Activated CD4-positive, alpha-beta T cell treated with anti-CD3 and anti-CD28 coated beads for 36 hours (primary cell): ENCODE measurements at regions not wholly inside any gene's neighbourhood (a gene's known extent, or its start where the extent isn't known, plus 50 kb on each side); places are given as distances from the start of the nearest gene placed in this dataset.

Source experiments
- ATAC-seq: fragments of 200-7000 bp; cut with Tn5 transposase; one replicate; pipeline ENCODE4 v1.10.0; 2021; ENCODE audit warnings: mild to moderate bottlenecking, moderate library complexity
- CTCF ChIA-PET: fragments of 350-600 bp; sonication (Branson Sonifier 250); formaldehyde crosslinking; loops from one replicate; lab custom pipeline; 2021; ENCODE audit warnings: antibody characterized with exemption; lab: Charles Lee
- POLR2A ChIA-PET: fragments of 350-600 bp; sonication (Branson Sonifier 250); formaldehyde crosslinking; loops from one replicate; lab custom pipeline; 2021; ENCODE audit warnings: antibody characterized with exemption, inconsistent platforms; lab: Charles Lee
- DNase-seq: peaks from one replicate; pipeline ENCODE4 v3.0.0-alpha.2; 2020
- H3K27ac Mint-ChIP-seq: one replicate; pipeline ENCODE4 v1.8.0; 2021; ENCODE audit warnings: mixed read lengths
- H3K27me3 Mint-ChIP-seq: one replicate; pipeline ENCODE4 v1.8.0; 2021; ENCODE audit warnings: mixed read lengths
- H3K36me3 Mint-ChIP-seq: one replicate; pipeline ENCODE4 v1.8.0; 2021; ENCODE audit warnings: low read depth, mixed read lengths
- H3K4me1 Mint-ChIP-seq: one replicate; pipeline ENCODE4 v1.8.0; 2021; ENCODE audit warnings: mixed read lengths
- H3K4me3 Mint-ChIP-seq: one replicate; pipeline ENCODE4 v1.8.0; 2021; ENCODE audit warnings: mild to moderate bottlenecking, moderate library complexity, mixed read lengths
- H3K9me3 Mint-ChIP-seq: one replicate; pipeline ENCODE4 v1.8.0; 2021; ENCODE audit warnings: low read depth, mixed read lengths
- intact Hi-C, 2 experiments: fragments of 100-400 bp; cut with DNase I in 1 of 2; cut with micrococcal nuclease in 1 of 2; formaldehyde crosslinking; loops; one replicate each; pipeline versions ENCODE4 v1.14.2 to v1.15.1; 2022 to 2024; cut with DNase I, micrococcal nuclease

GRCh38 chr6:16812993-16813392 lies 51.7 kb upstream of the ATXN1 start:
- Mint-ChIP-seq H3K4me1 (no peaks in the 10 kb centered on the region), H3K27me3 (no peaks in the 10 kb centered on the region), H3K27ac (no peak overlapping the region), H3K9me3 (peaks cover 28% of the 10 kb centered on the region), H3K4me3 (no peak overlapping the region), H3K36me3 (peaks cover 13% of the 10 kb centered on the region)
- intact Hi-C loops = no loop called here
- POLR2A ChIA-PET = no interaction called here
- ATAC-seq (no peak), DNase-seq (no peak)
- CTCF ChIA-PET = interaction anchor here (1.3 kb wide), 1 partner anchor 42 kb away, joined by 3 read pairs; no protein-coding TSS in a partner anchor

- intact Hi-C loops = no loop called here
Measured at GRCh38 chr6:16811277-16811979, 50.2 kb upstream of the ATXN1 start.

More at GRCh38 chr6:16811277-16811979, 50.2 kb upstream of the ATXN1 start:
- DNase-seq (no peak), ATAC-seq (no peak)
- Mint-ChIP-seq H3K4me3 (no peak overlapping the region), H3K27ac (no peak overlapping the region), H3K36me3 (peaks cover 13% of the 10 kb centered on the region), H3K27me3 (no peaks in the 10 kb centered on the region), H3K4me1 (no peaks in the 10 kb centered on the region), H3K9me3 (peaks cover 28% of the 10 kb centered on the region)
- CTCF ChIA-PET = no interaction called here
- POLR2A ChIA-PET = interaction anchor here (0.6 kb wide), 1 partner anchor 39 kb away, joined by 6 read pairs; no protein-coding TSS in a partner anchor
